Activated CD4-positive, alpha-beta memory T cell treated with anti-CD3 and anti-CD28 coated beads, Interleukin-2, amount 10 ng/mL, durations not matched to agents 7 days and 5 days (primary cell): ENCODE measurements at regions not wholly inside any gene's neighbourhood (a gene's known extent, or its start where the extent isn't known, plus 50 kb on each side); places are given as distances from the start of the nearest gene placed in this dataset.

Experiments used
- CTCF ChIA-PET: fragments of 350-600 bp; sonication (Branson Sonifier 250); formaldehyde crosslinking; loops from one replicate; lab custom pipeline; 2021; ENCODE audit warnings: antibody characterized with exemption, inconsistent platforms; lab: Charles Lee
- POLR2A ChIA-PET: fragments of 350-600 bp; sonication (Branson Sonifier 250); formaldehyde crosslinking; loops from one replicate; lab custom pipeline; 2021; ENCODE audit warnings: antibody characterized with exemption; lab: Charles Lee
- DNase-seq: peaks from one replicate; pipeline ENCODE4 v3.0.0-alpha.2; 2020
- H3K27ac Mint-ChIP-seq: one replicate; pipeline ENCODE4 v1.8.0; 2021; ENCODE audit warnings: mild to moderate bottlenecking, mixed read lengths
- H3K27me3 Mint-ChIP-seq: one replicate; pipeline ENCODE4 v1.8.0; 2021; ENCODE audit warnings: mixed read lengths
- H3K36me3 Mint-ChIP-seq: one replicate; pipeline ENCODE4 v1.8.0; 2021; ENCODE audit warnings: low read depth, mixed read lengths
- H3K4me1 Mint-ChIP-seq: one replicate; pipeline ENCODE4 v1.8.0; 2021; ENCODE audit warnings: mixed read lengths
- H3K4me3 Mint-ChIP-seq: one replicate; pipeline ENCODE4 v1.8.0; 2021; ENCODE audit warnings: mild to moderate bottlenecking, mixed read lengths
- H3K9me3 Mint-ChIP-seq: one replicate; pipeline ENCODE4 v1.8.0; 2021; ENCODE audit warnings: mixed read lengths

DNA sequence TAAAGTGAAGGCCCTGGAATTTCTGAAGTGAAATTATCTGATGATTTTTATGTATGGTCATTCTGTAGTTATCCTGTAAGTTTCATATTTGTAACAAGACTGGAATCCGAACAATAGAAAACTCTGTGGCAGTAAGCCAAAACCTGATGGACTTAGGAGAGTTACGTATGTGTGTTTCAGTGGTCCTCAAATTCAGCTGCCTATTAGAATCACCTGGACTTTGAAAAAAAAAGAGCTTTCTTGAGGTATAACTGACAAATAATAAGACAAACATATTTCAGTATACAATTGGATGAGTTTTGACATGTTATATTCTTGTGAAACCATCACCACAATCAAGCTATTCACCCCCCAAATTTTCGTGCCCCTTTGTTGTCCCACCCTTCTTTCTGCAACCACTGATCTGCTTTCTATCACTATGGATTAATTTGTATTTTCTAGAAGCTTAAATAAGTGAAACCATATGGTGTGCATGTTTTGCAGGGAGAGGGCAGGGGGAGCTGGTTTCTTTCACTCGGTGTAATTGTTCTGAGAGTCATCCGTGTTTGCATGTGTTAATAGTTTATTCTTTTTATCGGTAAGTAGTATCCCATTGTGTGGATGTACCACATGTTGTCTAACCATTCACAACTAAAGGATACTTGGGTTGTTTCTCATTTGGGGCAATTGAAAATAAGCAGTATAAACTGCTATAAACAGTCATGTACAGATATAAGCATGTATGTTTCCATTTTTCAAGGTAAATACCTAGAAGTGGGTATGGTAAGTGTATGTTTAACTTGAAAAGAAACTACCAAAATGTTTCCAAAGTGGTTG lies 50.2 kb upstream of the EML4 start:
- no peak for DNase-seq
- ChIA-PET POLR2A (interaction anchor here (1.0 to 6.8 kb wide), 5 partner anchors 9 to 52 kb away, joined by 3 to 63 read pairs (median 14); no protein-coding TSS in a partner anchor), CTCF (interaction anchor here (1.3 to 2.7 kb wide), 2 partner anchors 9 to 13 kb away, joined by 4 to 10 read pairs; no protein-coding TSS in a partner anchor)
- Mint-ChIP-seq H3K4me1 (peaks cover 45% of the 10 kb centered on the region), H3K4me3 (no peak overlapping the region), H3K9me3 (peaks cover 9% of the 10 kb centered on the region), H3K27ac (no peak overlapping the region), H3K27me3 (no peaks in the 10 kb centered on the region), H3K36me3 (peaks cover 15% of the 10 kb centered on the region)
